HepG2 (cell line): ENCODE measurements at regions not wholly inside any gene's neighbourhood (a gene's known extent, or its start where the extent isn't known, plus 50 kb on each side); places are given as distances from the start of the nearest gene placed in this dataset.

Experiments
- AHR ChIP-seq: IDR thresholded peaks from 2 replicates; pipeline ENCODE4 v1.6.1; 2018; ENCODE audit warnings: missing genetic modification reagents, missing compliant biosample characterization
- AKAP8 ChIP-seq: sonication (generic); formaldehyde crosslinking; IDR thresholded peaks from 2 replicates; pipeline ENCODE4 v1.5.1; 2020; ENCODE audit warnings: mild to moderate bottlenecking, missing genetic modification reagents
- CBX2 ChIP-seq, 2 experiments: fragments of 200-600 bp in 1 of 2; sonication (generic); formaldehyde crosslinking in 1 of 2; IDR thresholded peaks; 2 replicates each; pipeline versions ENCODE4 v1.7.0 to v1.8.1; 2018 to 2022; ENCODE audit warnings: low read depth in 2 of 2, low read length in 1 of 2, mild to moderate bottlenecking in 1 of 2, missing genetic modification reagents in 1 of 2
- CREBL2 ChIP-seq: sonication (generic); formaldehyde crosslinking; IDR thresholded peaks from 2 replicates; pipeline ENCODE4 v1.8.1; 2023; ENCODE audit warnings: missing genetic modification reagents, mild to moderate bottlenecking, borderline replicate concordance
- ETV6 ChIP-seq: sonication (generic); formaldehyde crosslinking; conservative IDR thresholded peaks from 2 replicates; pipeline ENCODE4 v1.4.0; 2020; ENCODE audit warnings: missing genetic modification reagents
- MAFF ChIP-seq: IDR thresholded peaks from 2 replicates; pipeline ENCODE4 v1.6.1; 2011; ENCODE audit warnings: low read depth, low read length, improper control_type of control experiment
- MTF2 ChIP-seq: sonication (generic); formaldehyde crosslinking; IDR thresholded peaks from 2 replicates; pipeline ENCODE4 v1.5.0; 2020; ENCODE audit warnings: missing genetic modification reagents, borderline replicate concordance
- POLR2AphosphoS5 ChIP-seq: IDR thresholded peaks from 2 replicates; pipeline ENCODE4 v1.6.1; 2012; ENCODE audit warnings: low read depth, low read length
- PRPF4 ChIP-seq: fragments of 200-400 bp; formaldehyde crosslinking; IDR thresholded peaks from 2 replicates; pipeline ENCODE4 v1.6.1; 2016; ENCODE audit warnings: low read length, low read depth; ENCODE audit not compliant: poor library complexity, severe bottlenecking
- ZBTB42 ChIP-seq: sonication (generic); formaldehyde crosslinking; IDR thresholded peaks from 2 replicates; pipeline ENCODE4 v1.5.0; 2020; ENCODE audit warnings: mild to moderate bottlenecking, missing genetic modification reagents
- ZMAT3 ChIP-seq: sonication (generic); formaldehyde crosslinking; conservative IDR thresholded peaks from 2 replicates; pipeline ENCODE4 v1.7.0; 2021; ENCODE audit warnings: missing genetic modification reagents
- ZNF138 ChIP-seq: sonication (generic); formaldehyde crosslinking; IDR thresholded peaks from 2 replicates; pipeline ENCODE4 v1.5.0; 2020; ENCODE audit warnings: mild to moderate bottlenecking, low read depth, missing genetic modification reagents
- ZNF20 ChIP-seq: sonication (generic); formaldehyde crosslinking; IDR thresholded peaks from 2 replicates; pipeline ENCODE4 v1.4.0; 2020; ENCODE audit warnings: mild to moderate bottlenecking, moderate library complexity, missing genetic modification reagents
- ZNF274 ChIP-seq: sonication (generic); formaldehyde crosslinking; IDR thresholded peaks from 2 replicates; pipeline ENCODE4 v1.5.1; 2020; ENCODE audit warnings: mild to moderate bottlenecking, missing genetic modification reagents
- ZNF282 ChIP-seq: fragments of 450-650 bp; IDR thresholded peaks from 2 replicates; pipeline ENCODE4 v1.6.1; 2018; ENCODE audit not compliant: partially characterized antibody
- ZNF326 ChIP-seq: sonication (generic); formaldehyde crosslinking; IDR thresholded peaks from 2 replicates; pipeline ENCODE4 v1.4.0; 2020; ENCODE audit warnings: missing genetic modification reagents, borderline replicate concordance
- ZSCAN21 ChIP-seq: sonication (generic); formaldehyde crosslinking; IDR thresholded peaks from 2 replicates; pipeline ENCODE4 v1.8.0; 2022; ENCODE audit warnings: mild to moderate bottlenecking, missing genetic modification reagents, moderate library complexity, borderline replicate concordance
- ZSCAN30 ChIP-seq: sonication (generic); formaldehyde crosslinking; IDR thresholded peaks from 2 replicates; pipeline ENCODE4 v1.5.0; 2020; ENCODE audit warnings: mild to moderate bottlenecking, missing genetic modification reagents
- ZSCAN31 ChIP-seq: sonication (generic); formaldehyde crosslinking; IDR thresholded peaks from 2 replicates; pipeline ENCODE4 v1.5.0; 2020; ENCODE audit warnings: low read depth, mild to moderate bottlenecking, missing genetic modification reagents
- ZUFSP ChIP-seq: sonication (generic); formaldehyde crosslinking; IDR thresholded peaks from 2 replicates; pipeline ENCODE4 v1.9.0; 2021; ENCODE audit warnings: missing genetic modification reagents, mild to moderate bottlenecking, borderline replicate concordance
- TF ChIP-seq, protein P1 (sequence below): sonication (generic); formaldehyde crosslinking; IDR thresholded peaks from 2 replicates; pipeline ENCODE4 v1.4.0; 2020; ENCODE audit warnings: missing genetic modification reagents
- TF ChIP-seq, protein P2 (sequence below): sonication (generic); formaldehyde crosslinking; IDR thresholded peaks from 2 replicates; pipeline ENCODE4 v1.4.0; 2020; ENCODE audit warnings: missing genetic modification reagents

DNA sequence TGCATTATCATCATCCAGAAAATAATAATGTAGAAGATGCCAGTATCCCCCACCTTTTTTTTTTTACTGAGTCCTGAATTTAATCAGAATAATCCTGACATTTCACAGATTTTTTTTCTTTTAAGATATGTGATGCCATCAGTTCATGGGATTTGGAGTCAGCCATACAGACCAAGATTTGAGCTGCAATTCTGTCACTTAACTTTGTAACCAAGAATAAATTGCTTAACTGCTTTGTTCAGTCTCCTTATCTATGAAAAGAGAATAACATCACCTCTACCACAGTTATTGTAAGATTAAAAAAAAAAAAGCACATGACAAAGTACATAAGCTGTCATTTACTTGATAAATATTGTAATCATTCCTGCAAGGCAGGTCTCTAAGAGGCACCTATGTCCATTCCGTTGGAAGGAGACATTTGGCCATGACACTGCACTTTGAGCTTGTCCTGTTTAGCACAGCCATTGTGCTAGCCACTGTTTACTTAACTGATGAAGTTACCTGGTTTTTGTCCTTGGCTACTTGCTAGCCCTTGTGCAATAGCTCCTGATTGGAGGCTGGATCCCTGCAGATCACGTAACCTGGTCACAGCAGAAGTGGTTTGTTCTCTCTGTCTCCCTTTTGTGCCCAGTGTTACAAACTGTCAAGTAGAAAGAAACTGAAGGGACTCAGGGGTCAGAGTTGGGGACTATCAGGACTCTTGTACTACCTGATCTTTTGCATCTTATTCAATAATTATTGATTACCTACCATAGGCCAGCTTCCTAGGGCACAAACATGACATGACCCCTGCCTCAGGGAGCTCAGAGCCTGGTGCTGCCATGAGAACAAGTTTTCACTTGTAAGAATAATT is 306.0 kb downstream of the WDR72 start (continued):
- TF ChIP-seq, protein P1, sequence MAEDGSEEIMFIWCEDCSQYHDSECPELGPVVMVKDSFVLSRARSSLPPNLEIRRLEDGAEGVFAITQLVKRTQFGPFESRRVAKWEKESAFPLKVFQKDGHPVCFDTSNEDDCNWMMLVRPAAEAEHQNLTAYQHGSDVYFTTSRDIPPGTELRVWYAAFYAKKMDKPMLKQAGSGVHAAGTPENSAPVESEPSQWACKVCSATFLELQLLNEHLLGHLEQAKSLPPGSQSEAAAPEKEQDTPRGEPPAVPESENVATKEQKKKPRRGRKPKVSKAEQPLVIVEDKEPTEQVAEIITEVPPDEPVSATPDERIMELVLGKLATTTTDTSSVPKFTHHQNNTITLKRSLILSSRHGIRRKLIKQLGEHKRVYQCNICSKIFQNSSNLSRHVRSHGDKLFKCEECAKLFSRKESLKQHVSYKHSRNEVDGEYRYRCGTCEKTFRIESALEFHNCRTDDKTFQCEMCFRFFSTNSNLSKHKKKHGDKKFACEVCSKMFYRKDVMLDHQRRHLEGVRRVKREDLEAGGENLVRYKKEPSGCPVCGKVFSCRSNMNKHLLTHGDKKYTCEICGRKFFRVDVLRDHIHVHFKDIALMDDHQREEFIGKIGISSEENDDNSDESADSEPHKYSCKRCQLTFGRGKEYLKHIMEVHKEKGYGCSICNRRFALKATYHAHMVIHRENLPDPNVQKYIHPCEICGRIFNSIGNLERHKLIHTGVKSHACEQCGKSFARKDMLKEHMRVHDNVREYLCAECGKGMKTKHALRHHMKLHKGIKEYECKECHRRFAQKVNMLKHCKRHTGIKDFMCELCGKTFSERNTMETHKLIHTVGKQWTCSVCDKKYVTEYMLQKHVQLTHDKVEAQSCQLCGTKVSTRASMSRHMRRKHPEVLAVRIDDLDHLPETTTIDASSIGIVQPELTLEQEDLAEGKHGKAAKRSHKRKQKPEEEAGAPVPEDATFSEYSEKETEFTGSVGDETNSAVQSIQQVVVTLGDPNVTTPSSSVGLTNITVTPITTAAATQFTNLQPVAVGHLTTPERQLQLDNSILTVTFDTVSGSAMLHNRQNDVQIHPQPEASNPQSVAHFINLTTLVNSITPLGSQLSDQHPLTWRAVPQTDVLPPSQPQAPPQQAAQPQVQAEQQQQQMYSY (CRISPR knock-in tag): no peak
- TF ChIP-seq, protein P2, sequence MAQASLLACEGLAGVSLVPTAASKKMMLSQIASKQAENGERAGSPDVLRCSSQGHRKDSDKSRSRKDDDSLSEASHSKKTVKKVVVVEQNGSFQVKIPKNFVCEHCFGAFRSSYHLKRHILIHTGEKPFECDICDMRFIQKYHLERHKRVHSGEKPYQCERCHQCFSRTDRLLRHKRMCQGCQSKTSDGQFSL: no peak
- TF ChIP-seq ZUFSP (CRISPR knock-in tag): no peak
- TF ChIP-seq PRPF4: no peak
- peak; percentile 67; the same call in 1 of the 2 replicates for TF ChIP-seq ETV6
- TF ChIP-seq MTF2 (CRISPR knock-in tag): no peak
- no peak for TF ChIP-seq ZNF282
- peak; percentile 68; the same call in 1 of the 2 replicates for TF ChIP-seq ZSCAN21 (CRISPR knock-in tag)
- peak; percentile 68; the same call in 1 of the 2 replicates for TF ChIP-seq AHR (CRISPR knock-in tag)
- peak; percentile 62 for TF ChIP-seq POLR2AphosphoS5
- no peak for TF ChIP-seq ZNF138
- TF ChIP-seq CREBL2 (CRISPR knock-in tag): no peak
- TF ChIP-seq ZNF20: no peak
- no peak for TF ChIP-seq CBX2 (IDR thresholded peaks at IDR 0.05; ENCODE audit: low read depth, low read length)
- TF ChIP-seq CBX2 (CRISPR knock-in tag; IDR thresholded peaks at IDR 0.05; ENCODE audit: low read depth): no peak
- TF ChIP-seq ZNF326 (CRISPR knock-in tag): no peak
- peak; percentile 69 for TF ChIP-seq MAFF
- TF ChIP-seq ZMAT3: peak; percentile 93
- peak; percentile 77; the same call in 1 of the 2 replicates for TF ChIP-seq AKAP8 (CRISPR knock-in tag)
- no peak for TF ChIP-seq ZNF274
- no peak for TF ChIP-seq ZBTB42
- TF ChIP-seq ZSCAN30 (CRISPR knock-in tag): no peak
- no peak for TF ChIP-seq ZSCAN31 (CRISPR knock-in tag)
